HFF-Myc (cell line): ENCODE measurements at regions not wholly inside any gene's neighbourhood (a gene's known extent, or its start where the extent isn't known, plus 50 kb on each side); places are given as distances from the start of the nearest gene placed in this dataset.

Source experiments
- DNase-seq: peaks from one replicate; pipeline ENCODE4 v3.0.0-alpha.2; 2011; ENCODE audit warnings: low read depth; ENCODE audit errors: extremely low read depth
- H3K4me3 ChIP-seq: replicated peaks from 2 replicates; pipeline ENCODE4 v1.5.1; 2011; ENCODE audit warnings: low read depth, mild to moderate bottlenecking, control low read depth, low read length
- CTCF ChIP-seq: IDR thresholded peaks from 2 replicates; pipeline ENCODE4 v1.5.1; 2012; ENCODE audit warnings: mild to moderate bottlenecking, low read depth, low read length, control low read depth; ENCODE audit errors: missing control alignments

GRCh38 chr20:8073024-8073832 lies 53.7 kb upstream of the TMX4 start:
- no peak overlapping the region for H3K4me3 ChIP-seq
- TF ChIP-seq CTCF: no peak
- DNase-seq: no peak

GRCh38 chr20:8074931-8075330 lies 55.4 kb upstream of the TMX4 start:
- DNase-seq: no peak
- TF ChIP-seq CTCF: no peak
- no peak overlapping the region for H3K4me3 ChIP-seq

GRCh38 chr20:8076306-8077136 lies 55.5 kb upstream of the PLCB1 start:
- no peak for DNase-seq
- no peak overlapping the region for H3K4me3 ChIP-seq
- no peak for TF ChIP-seq CTCF

- TF ChIP-seq CTCF: no peak
- H3K4me3 ChIP-seq: no peak overlapping the region
- DNase-seq: no peak
Measured at GRCh38 chr20:8077137-8077466, 55.0 kb upstream of the PLCB1 start.

- H3K4me3 ChIP-seq: no peak overlapping the region
- no peak for DNase-seq
- no peak for TF ChIP-seq CTCF
Measured at GRCh38 chr20:8078528-8078914, 53.5 kb upstream of the PLCB1 start.

- no peak overlapping the region for H3K4me3 ChIP-seq
- TF ChIP-seq CTCF: no peak
- no peak for DNase-seq
Measured at GRCh38 chr20:8079976-8080375, 52.1 kb upstream of the PLCB1 start.
